ENCODE measurements at regions not wholly inside any gene's neighbourhood (a gene's known extent, or its start where the extent isn't known, plus 50 kb on each side); places are given as distances from the start of the nearest gene placed in this dataset.

GRCh38 chr1:235025422-235025984 is 103.1 kb downstream of the TOMM20 start:
- TF ChIP-seq POLR2A (IDR thresholded peaks at IDR 0.05; ENCODE audit: low read length), result no peak
- TF ChIP-seq GATA1 (IDR thresholded peaks at IDR 0.05; ENCODE audit: low read depth, low read length), result no peak
